ENCODE measurements at regions not wholly inside any gene's neighbourhood (a gene's known extent, or its start where the extent isn't known, plus 50 kb on each side); places are given as distances from the start of the nearest gene placed in this dataset.

DNA sequence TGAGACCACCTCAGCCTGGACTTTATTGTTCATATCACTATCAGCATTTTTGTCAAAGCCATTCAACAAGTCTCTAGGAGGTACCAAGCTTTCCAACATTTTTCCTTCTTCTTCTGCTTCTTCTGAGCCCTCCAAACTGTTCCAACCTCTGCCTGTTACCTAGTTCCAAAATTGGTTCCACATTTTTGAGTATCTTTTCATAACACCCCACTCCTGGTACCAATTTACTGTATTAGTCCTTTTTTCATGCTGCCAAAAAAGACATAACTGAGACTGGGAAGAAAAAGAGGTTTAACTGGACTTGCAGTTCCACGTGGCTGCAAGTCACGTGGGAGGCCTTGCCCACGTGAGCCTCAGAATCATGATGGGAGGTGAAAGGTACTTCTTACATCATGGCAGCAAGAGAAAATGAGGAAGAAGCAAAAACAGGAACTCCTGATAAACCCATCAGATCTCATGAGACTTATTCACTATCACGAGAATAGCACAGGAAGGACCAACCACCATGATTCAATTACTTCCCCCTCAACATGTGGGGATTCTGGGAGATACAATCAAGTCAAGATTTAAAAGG, 215.1 kb downstream of the PCDH17 start:
- Histone ChIP-seq H2AFZ (ENCODE audit: low read length) (no peak overlapping the region), H3T11ph (ENCODE audit: low read length) (no peak overlapping the region), H3K4me2 (ENCODE audit: insufficient read depth, insufficient read length, low read length) (no peak overlapping the region), H3K9ac (ENCODE audit: extremely low read depth, insufficient read length, low read length) (no peak overlapping the region), H3K79me1 (ENCODE audit: insufficient read depth, low read depth, low read length, poor library complexity, severe bottlenecking) (no peaks in the 10 kb centered on the region), H4K91ac (ENCODE audit: insufficient read length, low read depth, low read length) (no peak overlapping the region), H3K23me2 (ENCODE audit: insufficient read length, low read depth, low read length, poor library complexity, severe bottlenecking) (no peaks in the 10 kb centered on the region), H4K20me1 (ENCODE audit: control insufficient read depth, insufficient read depth, insufficient read length) (no peaks in the 10 kb centered on the region), H2BK12ac (ENCODE audit: insufficient read length, low read depth, low read length) (no peak overlapping the region), H3K23ac (ENCODE audit: insufficient read length, low read depth, low read length) (no peak overlapping the region), H3K56ac (ENCODE audit: insufficient read length, low read depth, low read length) (no peak overlapping the region), H2AK5ac (ENCODE audit: insufficient read length, low read length) (no peak overlapping the region), H4K8ac (replicated peaks; ENCODE audit: insufficient read length, low read depth, low read length) (no peak overlapping the region), H3K27ac (ENCODE audit: insufficient read length, low read depth, low read length) (no peak overlapping the region), H3K79me2 (ENCODE audit: insufficient read depth, low read length) (no peaks in the 10 kb centered on the region), H3K27me3 (ENCODE audit: insufficient read depth, low read length) (no peaks in the 10 kb centered on the region), H2BK20ac (ENCODE audit: low read depth, low read length, poor library complexity, severe bottlenecking) (no peak overlapping the region), H3K4ac (ENCODE audit: low read depth, low read length) (no peak overlapping the region), H3K18ac (ENCODE audit: insufficient read length, low read depth, low read length) (no peak overlapping the region), H3K4me1 (ENCODE audit: insufficient read depth, low read length) (no peaks in the 10 kb centered on the region), H2BK15ac (ENCODE audit: low read depth, low read length) (no peak overlapping the region), H2BK5ac (ENCODE audit: insufficient read length, low read length) (no peak overlapping the region), H3K14ac (ENCODE audit: insufficient read depth, low read length) (no peak overlapping the region), H4K5ac (ENCODE audit: insufficient read length, low read depth, low read length) (no peak overlapping the region), H2BK120ac (ENCODE audit: low read depth, low read length, poor library complexity, severe bottlenecking) (no peak overlapping the region), H3K9me3 (ENCODE audit: control insufficient read depth, low read depth, low read length) (no peaks in the 10 kb centered on the region)
- Mint-ChIP-seq H3K4me3 (no peak overlapping the region), H3K9me3 (peaks cover 16 to 24% of the 10 kb centered on the region in 2 experiments), H3K27ac (no peak overlapping the region), H3K27me3 (ENCODE audit: low read depth) (no peaks in the 10 kb centered on the region), H3K36me3 (ENCODE audit: insufficient read depth in 1 of 3, low read depth in 3 of 3) (peaks cover 14 to 20% (median 15%) of the 10 kb centered on the region in 3 experiments), H3K4me1 (no peaks in the 10 kb centered on the region)
- TF ChIP-seq, protein P1, sequence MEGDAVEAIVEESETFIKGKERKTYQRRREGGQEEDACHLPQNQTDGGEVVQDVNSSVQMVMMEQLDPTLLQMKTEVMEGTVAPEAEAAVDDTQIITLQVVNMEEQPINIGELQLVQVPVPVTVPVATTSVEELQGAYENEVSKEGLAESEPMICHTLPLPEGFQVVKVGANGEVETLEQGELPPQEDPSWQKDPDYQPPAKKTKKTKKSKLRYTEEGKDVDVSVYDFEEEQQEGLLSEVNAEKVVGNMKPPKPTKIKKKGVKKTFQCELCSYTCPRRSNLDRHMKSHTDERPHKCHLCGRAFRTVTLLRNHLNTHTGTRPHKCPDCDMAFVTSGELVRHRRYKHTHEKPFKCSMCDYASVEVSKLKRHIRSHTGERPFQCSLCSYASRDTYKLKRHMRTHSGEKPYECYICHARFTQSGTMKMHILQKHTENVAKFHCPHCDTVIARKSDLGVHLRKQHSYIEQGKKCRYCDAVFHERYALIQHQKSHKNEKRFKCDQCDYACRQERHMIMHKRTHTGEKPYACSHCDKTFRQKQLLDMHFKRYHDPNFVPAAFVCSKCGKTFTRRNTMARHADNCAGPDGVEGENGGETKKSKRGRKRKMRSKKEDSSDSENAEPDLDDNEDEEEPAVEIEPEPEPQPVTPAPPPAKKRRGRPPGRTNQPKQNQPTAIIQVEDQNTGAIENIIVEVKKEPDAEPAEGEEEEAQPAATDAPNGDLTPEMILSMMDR (conservative IDR thresholded peaks at IDR 0.05), result no peak
- WGBS (ENCODE audit: extremely low coverage, insufficient read length, low lambda C conversion rate), result no CpG with 5 or more reads among the region's 4 CpGs
- DNase-seq, result no peak
